ENCODE measurements at regions not wholly inside any gene's neighbourhood (a gene's known extent, or its start where the extent isn't known, plus 50 kb on each side); places are given as distances from the start of the nearest gene placed in this dataset.

DNA sequence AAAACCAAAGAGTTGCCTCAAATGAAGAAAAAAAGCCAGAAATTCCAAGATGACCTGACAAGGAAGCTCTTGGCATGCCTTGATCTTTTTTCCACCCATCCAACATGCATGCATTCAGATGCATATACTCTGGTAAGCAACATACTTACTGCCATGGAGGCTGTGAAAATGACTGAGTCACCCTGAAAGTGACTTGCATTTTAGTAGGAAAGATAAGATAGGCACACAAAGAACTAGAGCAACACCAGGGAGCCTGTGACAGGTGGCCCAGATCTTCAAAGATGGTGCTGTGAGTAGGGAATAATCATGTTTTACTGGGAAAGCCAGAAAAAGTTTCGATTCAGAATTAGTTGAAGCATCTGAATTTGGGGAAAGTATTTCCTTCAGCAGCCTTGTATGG, 185.1 kb upstream of the SLCO3A1 start:
- Histone ChIP-seq H3K27me3 (ENCODE audit: insufficient read depth, low read length) (no peaks in the 10 kb centered on the region), H3K9me3 (ENCODE audit: insufficient read depth, low read depth, low read length) (no peaks in the 10 kb centered on the region), H3K4me3 (ENCODE audit: low read length) (no peak overlapping the region), H3K27ac (ENCODE audit: low read depth, low read length) (no peak overlapping the region), H3K9ac (ENCODE audit: low read depth, low read length) (no peak overlapping the region), H3K4me1 (ENCODE audit: insufficient read depth, low read length) (no peaks in the 10 kb centered on the region), H3K36me3 (ENCODE audit: insufficient read depth, low read length) (no peaks in the 10 kb centered on the region)
- 86% methylated on average over 1 of the region's 1 CpG for WGBS

DNA sequence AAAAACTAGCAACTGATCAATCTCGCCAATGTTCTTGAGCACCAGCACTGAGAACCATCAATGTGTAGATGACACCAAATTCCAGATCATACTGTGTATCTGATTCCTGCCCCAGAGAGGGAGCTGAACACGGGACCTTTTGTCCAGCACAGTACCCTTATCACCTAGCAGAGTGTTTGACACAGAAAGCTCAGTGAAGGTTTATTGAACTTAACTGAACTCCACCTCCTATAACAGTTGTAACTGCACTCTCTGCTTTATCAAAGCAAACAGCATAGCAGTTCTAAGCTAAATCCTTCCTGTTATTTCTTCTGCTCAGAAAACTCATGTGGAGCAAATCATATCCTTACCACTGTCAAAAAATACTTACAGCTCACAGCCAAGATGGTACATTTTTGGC, 183.4 kb upstream of the SLCO3A1 start:
- H3K27me3 ChIP-seq (ENCODE audit: insufficient read depth, low read length), result no peaks in the 10 kb centered on the region
- H3K4me3 ChIP-seq (ENCODE audit: low read length), result no peak overlapping the region
- H3K4me1 ChIP-seq (ENCODE audit: insufficient read depth, low read length), result no peaks in the 10 kb centered on the region
- H3K36me3 ChIP-seq (ENCODE audit: insufficient read depth, low read length), result no peaks in the 10 kb centered on the region
- H3K9ac ChIP-seq (ENCODE audit: low read depth, low read length), result no peak overlapping the region
- 0 out of 2 replicates have a peak, but pooled peaks cover 4% of the 10 kb centered on the region for H3K9me3 ChIP-seq (ENCODE audit: insufficient read depth, low read depth, low read length)
- H3K27ac ChIP-seq (ENCODE audit: low read depth, low read length), result no peak overlapping the region
- WGBS, result 91% methylated on average over 2 of the region's 2 CpGs

DNA sequence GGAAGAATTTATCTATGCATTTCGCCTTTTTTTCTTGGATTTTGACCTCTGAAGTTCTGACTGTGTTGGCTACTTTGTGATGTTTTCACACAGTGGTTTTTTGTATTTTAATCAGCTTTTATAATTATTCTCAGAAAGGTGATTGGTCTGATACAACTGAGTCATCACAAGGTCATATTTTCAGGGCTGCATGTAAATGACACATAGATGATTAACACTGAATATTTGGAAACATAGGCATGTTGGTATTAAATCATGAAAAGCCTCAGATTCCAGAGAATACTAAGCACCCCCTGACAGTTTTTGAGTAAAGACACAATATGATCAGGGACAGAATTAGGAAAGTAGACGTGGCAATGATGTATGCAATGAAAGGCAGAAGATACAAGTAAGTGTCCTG, 175.5 kb upstream of the SLCO3A1 start:
- Histone ChIP-seq H3K4me1 (ENCODE audit: insufficient read depth, low read length) (no peaks in the 10 kb centered on the region), H3K4me3 (ENCODE audit: low read length) (no peak overlapping the region), H3K27me3 (ENCODE audit: insufficient read depth, low read length) (no peaks in the 10 kb centered on the region), H3K27ac (ENCODE audit: low read depth, low read length) (no peak overlapping the region), H3K9me3 (ENCODE audit: insufficient read depth, low read depth, low read length) (0 out of 2 replicates have a peak, but pooled peaks cover 4% of the 10 kb centered on the region), H3K9ac (ENCODE audit: low read depth, low read length) (no peak overlapping the region), H3K36me3 (ENCODE audit: insufficient read depth, low read length) (no peaks in the 10 kb centered on the region)
- WGBS, result 90% methylated on average over 2 of the region's 2 CpGs

DNA sequence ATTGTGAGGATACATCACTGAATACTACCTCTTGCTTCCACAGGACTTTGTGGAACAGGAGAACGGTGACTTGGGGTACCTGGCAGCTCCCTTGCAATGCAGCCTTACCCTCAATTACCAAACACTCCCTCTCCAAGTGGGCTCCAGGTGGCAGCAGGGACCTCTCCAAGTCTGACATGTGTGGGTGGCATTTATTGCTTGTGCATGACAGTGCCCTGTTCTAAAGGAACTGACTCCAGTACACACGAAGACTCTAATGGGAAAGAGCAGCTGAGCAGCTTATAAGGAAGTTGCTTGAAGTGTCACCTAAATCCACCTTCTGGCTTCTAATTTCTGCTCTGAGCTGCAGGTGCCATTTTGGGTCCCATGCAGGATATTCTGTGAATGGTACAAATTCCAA, 174.1 kb upstream of the SLCO3A1 start:
- H3K36me3 ChIP-seq (ENCODE audit: insufficient read depth, low read length), result no peaks in the 10 kb centered on the region
- H3K27ac ChIP-seq (ENCODE audit: low read depth, low read length), result no peak overlapping the region
- 96% methylated on average over 2 of the region's 2 CpGs for WGBS
- no peak overlapping the region for H3K9ac ChIP-seq (ENCODE audit: low read depth, low read length)
- no peaks in the 10 kb centered on the region for H3K27me3 ChIP-seq (ENCODE audit: insufficient read depth, low read length)
- no peak overlapping the region for H3K4me3 ChIP-seq (ENCODE audit: low read length)
- no peaks in the 10 kb centered on the region for H3K4me1 ChIP-seq (ENCODE audit: insufficient read depth, low read length)
- H3K9me3 ChIP-seq (ENCODE audit: insufficient read depth, low read depth, low read length), result no peaks in the 10 kb centered on the region

DNA sequence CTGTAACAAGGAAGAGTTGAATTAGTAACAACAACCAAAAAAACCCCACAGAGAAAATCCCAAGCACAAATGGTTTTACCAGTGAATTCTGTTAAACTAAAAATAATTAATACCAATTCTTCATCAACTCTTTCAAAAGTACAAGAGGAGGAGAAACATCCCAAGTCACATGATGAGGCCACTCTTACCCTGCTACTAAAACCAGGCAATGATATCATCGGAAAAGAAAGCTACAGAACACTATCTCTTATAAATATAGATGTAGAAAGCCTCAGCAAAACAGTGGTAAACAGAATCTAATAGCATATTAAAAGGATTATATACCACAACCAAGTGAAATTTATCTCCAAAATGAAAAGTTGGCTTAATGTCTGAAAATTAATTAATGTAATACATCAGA, 168.1 kb upstream of the SLCO3A1 start:
- Histone ChIP-seq H3K36me3 (ENCODE audit: insufficient read depth, low read length) (no peaks in the 10 kb centered on the region), H3K9ac (ENCODE audit: low read depth, low read length) (no peak overlapping the region), H3K4me3 (ENCODE audit: low read length) (no peak overlapping the region), H3K27ac (ENCODE audit: low read depth, low read length) (no peak overlapping the region), H3K4me1 (ENCODE audit: insufficient read depth, low read length) (no peaks in the 10 kb centered on the region), H3K27me3 (ENCODE audit: insufficient read depth, low read length) (no peaks in the 10 kb centered on the region), H3K9me3 (ENCODE audit: insufficient read depth, low read depth, low read length) (no peaks in the 10 kb centered on the region)
- WGBS, result no CpG with 5 or more reads among the region's 1 CpG

DNA sequence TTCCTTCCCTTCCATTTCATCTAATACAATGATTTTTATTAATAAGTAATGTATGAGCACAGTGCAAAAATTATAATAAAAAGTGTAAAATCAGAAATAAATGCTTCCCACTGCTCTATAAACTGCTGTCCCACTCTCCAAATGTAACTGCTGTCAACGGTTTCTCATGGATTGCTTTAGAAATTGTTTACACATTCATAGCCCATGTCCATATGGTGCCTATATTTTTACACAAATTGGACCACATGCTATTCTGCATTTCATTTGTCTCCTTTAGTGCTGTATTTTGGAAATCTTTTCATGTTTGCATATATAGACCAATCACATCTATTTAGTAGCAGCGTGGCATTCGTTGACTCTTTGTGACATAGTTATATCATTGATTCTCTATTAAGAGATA, 164.7 kb upstream of the SLCO3A1 start:
- no peaks in the 10 kb centered on the region for H3K9me3 ChIP-seq (ENCODE audit: insufficient read depth, low read depth, low read length)
- no peaks in the 10 kb centered on the region for H3K27me3 ChIP-seq (ENCODE audit: insufficient read depth, low read length)
- WGBS, result 82% methylated on average over 1 of the region's 3 CpGs

DNA sequence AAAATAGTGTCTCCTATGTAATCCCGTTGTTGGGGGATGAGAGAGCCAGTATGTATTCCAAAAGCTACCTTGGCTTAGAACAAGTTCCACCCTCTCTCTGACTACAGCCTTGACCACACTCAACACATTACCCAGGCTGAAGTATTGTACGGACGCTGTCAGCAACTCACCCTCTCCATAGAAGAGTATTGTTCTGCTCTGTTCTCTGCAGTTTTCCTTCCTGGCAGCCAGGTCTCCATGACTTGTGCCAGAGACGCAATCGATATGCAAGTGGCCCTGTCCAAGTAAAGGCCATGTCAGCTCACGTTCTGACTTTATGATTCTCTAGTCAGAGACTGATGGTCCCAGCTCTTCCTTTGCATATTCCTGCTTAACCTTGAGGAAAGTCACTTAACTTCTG, 164.1 kb upstream of the SLCO3A1 start:
- Histone ChIP-seq H3K27me3 (ENCODE audit: insufficient read depth, low read length) (no peaks in the 10 kb centered on the region), H3K9me3 (ENCODE audit: insufficient read depth, low read depth, low read length) (no peaks in the 10 kb centered on the region), H3K4me3 (ENCODE audit: low read length) (no peak overlapping the region), H3K36me3 (ENCODE audit: insufficient read depth, low read length) (no peaks in the 10 kb centered on the region), H3K27ac (ENCODE audit: low read depth, low read length) (no peak overlapping the region), H3K4me1 (ENCODE audit: insufficient read depth, low read length) (no peaks in the 10 kb centered on the region), H3K9ac (ENCODE audit: low read depth, low read length) (no peak overlapping the region)
- WGBS, result 90% methylated on average over 6 of the region's 6 CpGs

More for the DNA sequence above, 164.7 kb upstream of the SLCO3A1 start:
- no peaks in the 10 kb centered on the region for H3K4me1 ChIP-seq (ENCODE audit: insufficient read depth, low read length)
- H3K27ac ChIP-seq (ENCODE audit: low read depth, low read length), result no peak overlapping the region
- H3K9ac ChIP-seq (ENCODE audit: low read depth, low read length), result no peak overlapping the region
- H3K4me3 ChIP-seq (ENCODE audit: low read length), result no peak overlapping the region
- H3K36me3 ChIP-seq (ENCODE audit: insufficient read depth, low read length), result no peaks in the 10 kb centered on the region

DNA sequence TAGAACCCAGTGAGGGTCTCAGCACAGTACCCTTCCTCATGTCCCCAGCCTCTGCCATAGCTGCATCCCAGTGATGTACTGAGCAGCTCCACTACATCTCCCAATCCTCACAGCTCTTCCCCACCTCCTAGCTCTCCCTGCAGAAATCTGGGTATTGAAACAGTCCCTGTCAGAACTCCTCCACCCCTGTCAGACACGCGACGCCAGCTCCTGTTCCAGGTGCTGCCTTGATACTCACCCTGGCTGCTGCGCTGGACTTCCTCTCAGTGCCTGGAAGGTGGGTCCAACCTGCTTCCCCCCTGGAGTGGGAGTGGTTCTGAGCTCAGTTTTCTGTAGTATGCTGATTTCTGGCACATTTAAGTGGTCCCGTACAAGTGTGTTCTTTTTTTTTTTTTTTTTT, 160.9 kb upstream of the SLCO3A1 start:
- H3K4me3 ChIP-seq (ENCODE audit: low read length), result no peak overlapping the region

GRCh38 chr15:91694131-91694830, 159.2 kb upstream of the SLCO3A1 start:
- WGBS, result 91% methylated on average over 11 of the region's 11 CpGs
- no peaks in the 10 kb centered on the region for H3K27me3 ChIP-seq (ENCODE audit: insufficient read depth, low read length)
- no peak overlapping the region for H3K9ac ChIP-seq (ENCODE audit: low read depth, low read length)
- no peaks in the 10 kb centered on the region for H3K4me1 ChIP-seq (ENCODE audit: insufficient read depth, low read length)
- H3K36me3 ChIP-seq (ENCODE audit: insufficient read depth, low read length), result no peaks in the 10 kb centered on the region
- H3K9me3 ChIP-seq (ENCODE audit: insufficient read depth, low read depth, low read length), result no peaks in the 10 kb centered on the region
- H3K4me3 ChIP-seq (ENCODE audit: low read length), result no peak overlapping the region
- no peak overlapping the region for H3K27ac ChIP-seq (ENCODE audit: low read depth, low read length)

More for the DNA sequence above, 160.9 kb upstream of the SLCO3A1 start:
- Histone ChIP-seq H3K36me3 (ENCODE audit: insufficient read depth, low read length) (no peaks in the 10 kb centered on the region), H3K9me3 (ENCODE audit: insufficient read depth, low read depth, low read length) (no peaks in the 10 kb centered on the region), H3K9ac (ENCODE audit: low read depth, low read length) (no peak overlapping the region), H3K4me1 (ENCODE audit: insufficient read depth, low read length) (no peaks in the 10 kb centered on the region), H3K27ac (ENCODE audit: low read depth, low read length) (no peak overlapping the region), H3K27me3 (ENCODE audit: insufficient read depth, low read length) (no peaks in the 10 kb centered on the region)
- 92% methylated on average over 5 of the region's 5 CpGs for WGBS

- no peak overlapping the region for H3K27ac ChIP-seq (ENCODE audit: low read depth, low read length)
- no peaks in the 10 kb centered on the region for H3K4me1 ChIP-seq (ENCODE audit: insufficient read depth, low read length)
- no peaks in the 10 kb centered on the region for H3K27me3 ChIP-seq (ENCODE audit: insufficient read depth, low read length)
- no peak overlapping the region for H3K9ac ChIP-seq (ENCODE audit: low read depth, low read length)
- H3K9me3 ChIP-seq (ENCODE audit: insufficient read depth, low read depth, low read length), result no peaks in the 10 kb centered on the region
- no peak overlapping the region for H3K4me3 ChIP-seq (ENCODE audit: low read length)
- no peaks in the 10 kb centered on the region for H3K36me3 ChIP-seq (ENCODE audit: insufficient read depth, low read length)
- 100% methylated on average over 4 of the region's 4 CpGs for WGBS
Observed at GRCh38 chr15:91694831-91695210, 158.7 kb upstream of the SLCO3A1 start.

DNA sequence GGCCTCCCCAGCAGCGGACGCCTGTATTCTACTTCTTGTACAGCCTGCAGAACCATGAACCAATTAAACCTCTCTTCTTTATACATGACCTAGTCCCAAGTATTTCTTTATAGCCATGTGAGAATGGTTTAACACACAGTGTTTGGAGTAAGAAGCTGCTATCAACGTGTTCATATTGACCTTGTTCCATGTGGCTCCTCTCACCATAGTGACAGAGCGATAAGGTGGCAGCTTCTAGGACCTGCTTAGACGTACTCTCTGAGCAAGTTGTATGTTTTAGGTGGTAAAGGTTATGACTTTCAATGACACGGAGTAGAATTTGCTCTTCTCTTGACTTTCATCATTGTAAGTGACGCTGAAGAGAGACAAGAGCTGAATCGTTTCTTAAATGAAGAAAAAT, 157.7 kb upstream of the SLCO3A1 start:
- no peak overlapping the region for H3K4me3 ChIP-seq (ENCODE audit: low read length)
- H3K9ac ChIP-seq (ENCODE audit: low read depth, low read length), result no peak overlapping the region
- no peaks in the 10 kb centered on the region for H3K4me1 ChIP-seq (ENCODE audit: insufficient read depth, low read length)
- WGBS, result 95% methylated on average over 8 of the region's 8 CpGs
- no peaks in the 10 kb centered on the region for H3K9me3 ChIP-seq (ENCODE audit: insufficient read depth, low read depth, low read length)
- no peak overlapping the region for H3K27ac ChIP-seq (ENCODE audit: low read depth, low read length)
- no peaks in the 10 kb centered on the region for H3K36me3 ChIP-seq (ENCODE audit: insufficient read depth, low read length)
- H3K27me3 ChIP-seq (ENCODE audit: insufficient read depth, low read length), result no peaks in the 10 kb centered on the region

DNA sequence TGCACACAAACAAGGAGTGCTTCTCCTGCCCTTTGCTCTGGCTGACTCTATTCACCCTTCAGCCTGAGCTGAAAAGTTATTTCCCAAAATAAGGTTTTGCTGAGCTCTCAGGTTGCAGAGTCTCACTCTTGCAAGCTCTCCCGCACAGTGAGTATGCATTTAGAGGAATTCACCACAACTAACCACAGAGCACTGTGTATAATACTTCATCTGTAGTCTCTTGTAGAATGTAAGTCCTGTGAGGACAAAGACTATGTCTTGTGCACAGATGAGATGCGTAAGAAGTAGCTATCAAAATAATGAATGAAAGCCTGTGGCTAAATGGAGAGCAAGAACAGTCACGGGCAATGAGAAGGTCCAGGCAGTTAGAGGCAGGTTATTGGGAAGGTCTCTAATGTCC, 156.5 kb upstream of the SLCO3A1 start:
- Histone ChIP-seq H3K36me3 (ENCODE audit: insufficient read depth, low read length) (no peaks in the 10 kb centered on the region), H3K9ac (ENCODE audit: low read depth, low read length) (no peak overlapping the region), H3K4me3 (ENCODE audit: low read length) (no peak overlapping the region), H3K9me3 (ENCODE audit: insufficient read depth, low read depth, low read length) (no peaks in the 10 kb centered on the region), H3K27ac (ENCODE audit: low read depth, low read length) (no peak overlapping the region), H3K27me3 (ENCODE audit: insufficient read depth, low read length) (no peaks in the 10 kb centered on the region), H3K4me1 (ENCODE audit: insufficient read depth, low read length) (no peaks in the 10 kb centered on the region)
- WGBS, result 96% methylated on average over 3 of the region's 3 CpGs
